ENCODE measurements at regions not wholly inside any gene's neighbourhood (a gene's known extent, or its start where the extent isn't known, plus 50 kb on each side); places are given as distances from the start of the nearest gene placed in this dataset.

- H2AFZ ChIP-seq (ENCODE audit: insufficient read depth, low read depth, low read length, poor library complexity, severe bottlenecking), result no peak overlapping the region
- H3K9me3 ChIP-seq (ENCODE audit: control extremely low read depth in 1 of 3, control insufficient read depth in 2 of 3, insufficient read depth in 1 of 3, low read length in 2 of 3), result no peaks in the 10 kb centered on the region
- H3K9ac ChIP-seq (ENCODE audit: low read length), result no peak overlapping the region
- no peak overlapping the region for H3K4me3 Mint-ChIP-seq
- no peaks in the 10 kb centered on the region for H3K4me1 ChIP-seq (ENCODE audit: control insufficient read depth in 2 of 2, insufficient read depth in 2 of 2, low read length in 2 of 2)
- H3K79me2 ChIP-seq (ENCODE audit: control insufficient read depth, insufficient read depth, low read length), result no peaks in the 10 kb centered on the region
- intact Hi-C loops (cut with micrococcal nuclease), result no loop called here
- TF ChIP-seq, protein P1, sequence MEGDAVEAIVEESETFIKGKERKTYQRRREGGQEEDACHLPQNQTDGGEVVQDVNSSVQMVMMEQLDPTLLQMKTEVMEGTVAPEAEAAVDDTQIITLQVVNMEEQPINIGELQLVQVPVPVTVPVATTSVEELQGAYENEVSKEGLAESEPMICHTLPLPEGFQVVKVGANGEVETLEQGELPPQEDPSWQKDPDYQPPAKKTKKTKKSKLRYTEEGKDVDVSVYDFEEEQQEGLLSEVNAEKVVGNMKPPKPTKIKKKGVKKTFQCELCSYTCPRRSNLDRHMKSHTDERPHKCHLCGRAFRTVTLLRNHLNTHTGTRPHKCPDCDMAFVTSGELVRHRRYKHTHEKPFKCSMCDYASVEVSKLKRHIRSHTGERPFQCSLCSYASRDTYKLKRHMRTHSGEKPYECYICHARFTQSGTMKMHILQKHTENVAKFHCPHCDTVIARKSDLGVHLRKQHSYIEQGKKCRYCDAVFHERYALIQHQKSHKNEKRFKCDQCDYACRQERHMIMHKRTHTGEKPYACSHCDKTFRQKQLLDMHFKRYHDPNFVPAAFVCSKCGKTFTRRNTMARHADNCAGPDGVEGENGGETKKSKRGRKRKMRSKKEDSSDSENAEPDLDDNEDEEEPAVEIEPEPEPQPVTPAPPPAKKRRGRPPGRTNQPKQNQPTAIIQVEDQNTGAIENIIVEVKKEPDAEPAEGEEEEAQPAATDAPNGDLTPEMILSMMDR (IDR thresholded peaks at IDR 0.05), result no peak
- TF ChIP-seq EZH2 (IDR thresholded peaks at IDR 0.05; ENCODE audit: borderline replicate concordance, insufficient read depth, low read depth, low read length, poor library complexity, severe bottlenecking), result no peak
- 89% methylated on average over 4 of the region's 7 CpGs for WGBS (ENCODE audit: insufficient coverage)
- H3K4me2 ChIP-seq (replicated peaks; ENCODE audit: low read depth, low read length, poor library complexity, severe bottlenecking), result no peak overlapping the region
- no peaks in the 10 kb centered on the region for H3K27me3 ChIP-seq (replicated peaks in 1 of 4; ENCODE audit: control extremely low read depth in 1 of 4, control insufficient read depth in 3 of 4, insufficient read depth in 4 of 4, low read length in 3 of 4)
- H3K27me3 Mint-ChIP-seq, result peaks cover 10% of the 10 kb centered on the region
- no peaks in the 10 kb centered on the region for H3K36me3 ChIP-seq (replicated peaks in 1 of 2; ENCODE audit: control extremely low read depth in 1 of 2, control insufficient read depth in 1 of 2, extremely low read depth in 1 of 2, insufficient read depth in 2 of 2, low read length in 1 of 2)
- ChIA-PET POLR2A (no interaction called here), CTCF (interaction anchor here (1.7 kb wide), 1 partner anchor 14 kb away, joined by 4 read pairs; no protein-coding TSS in a partner anchor)
- H3K27ac ChIP-seq (ENCODE audit: low read length in 2 of 2), result no peak overlapping the region
- no peak for ATAC-seq (ENCODE audit: low read depth)
- H3K27ac Mint-ChIP-seq, result no peak overlapping the region
- DNase-seq, result no peak
- no peaks in the 10 kb centered on the region for H4K20me1 ChIP-seq (ENCODE audit: control insufficient read depth, insufficient read depth, low read length, poor library complexity, severe bottlenecking)
- H3K9me3 Mint-ChIP-seq (ENCODE audit: insufficient read depth), result no peaks in the 10 kb centered on the region
- H3K4me3 ChIP-seq (ENCODE audit: control extremely low read depth in 1 of 5, extremely low read depth in 1 of 5, insufficient read depth in 1 of 5, low read depth in 2 of 5, low read length in 4 of 5), result no peak overlapping the region
- H3K4me1 Mint-ChIP-seq, result no peaks in the 10 kb centered on the region
Observed at GRCh38 chr15:98567951-98568350, 80.4 kb upstream of the IGF1R start.

GRCh38 chr15:98568382-98569017, 79.8 kb upstream of the IGF1R start:
- no peaks in the 10 kb centered on the region for H3K4me1 Mint-ChIP-seq
- H3K4me3 Mint-ChIP-seq, result no peak overlapping the region
- intact Hi-C loops (cut with micrococcal nuclease), result no loop called here
- no peak for TF ChIP-seq EZH2 (IDR thresholded peaks at IDR 0.05; ENCODE audit: borderline replicate concordance, insufficient read depth, low read depth, low read length, poor library complexity, severe bottlenecking)
- TF ChIP-seq, protein P1 (IDR thresholded peaks at IDR 0.05), result no peak
- no peaks in the 10 kb centered on the region for H3K9me3 Mint-ChIP-seq (ENCODE audit: insufficient read depth)
- H3K4me2 ChIP-seq (replicated peaks; ENCODE audit: low read depth, low read length, poor library complexity, severe bottlenecking), result no peak overlapping the region
- DNase-seq (no peak), ATAC-seq (ENCODE audit: low read depth) (no peak)
- H4K20me1 ChIP-seq (ENCODE audit: control insufficient read depth, insufficient read depth, low read length, poor library complexity, severe bottlenecking), result no peaks in the 10 kb centered on the region
- H3K4me3 ChIP-seq (ENCODE audit: control extremely low read depth in 1 of 5, extremely low read depth in 1 of 5, insufficient read depth in 1 of 5, low read depth in 2 of 5, low read length in 4 of 5), result no peak overlapping the region
- no peaks in the 10 kb centered on the region for H3K79me2 ChIP-seq (ENCODE audit: control insufficient read depth, insufficient read depth, low read length)
- no peaks in the 10 kb centered on the region for H3K4me1 ChIP-seq (ENCODE audit: control insufficient read depth in 2 of 2, insufficient read depth in 2 of 2, low read length in 2 of 2)
- H2AFZ ChIP-seq (ENCODE audit: insufficient read depth, low read depth, low read length, poor library complexity, severe bottlenecking), result no peak overlapping the region
- no peaks in the 10 kb centered on the region for H3K36me3 ChIP-seq (replicated peaks in 1 of 2; ENCODE audit: control extremely low read depth in 1 of 2, control insufficient read depth in 1 of 2, extremely low read depth in 1 of 2, insufficient read depth in 2 of 2, low read length in 1 of 2)
- ChIA-PET CTCF (interaction anchor here (1.7 kb wide), 1 partner anchor 14 kb away, joined by 4 read pairs; no protein-coding TSS in a partner anchor), POLR2A (no interaction called here)
- no peak overlapping the region for H3K27ac Mint-ChIP-seq
- H3K9ac ChIP-seq (ENCODE audit: low read length), result no peak overlapping the region
- H3K27ac ChIP-seq (ENCODE audit: low read length in 2 of 2), result no peak overlapping the region
- no peaks in the 10 kb centered on the region for H3K27me3 ChIP-seq (replicated peaks in 1 of 4; ENCODE audit: control extremely low read depth in 1 of 4, control insufficient read depth in 3 of 4, insufficient read depth in 4 of 4, low read length in 3 of 4)
- H3K9me3 ChIP-seq (ENCODE audit: control extremely low read depth in 1 of 3, control insufficient read depth in 2 of 3, insufficient read depth in 1 of 3, low read length in 2 of 3), result no peaks in the 10 kb centered on the region
- peaks cover 10% of the 10 kb centered on the region for H3K27me3 Mint-ChIP-seq
- 93% methylated on average over 3 of the region's 3 CpGs for WGBS (ENCODE audit: insufficient coverage)
